GM18858 (cell line): ENCODE measurements at regions not wholly inside any gene's neighbourhood (a gene's known extent, or its start where the extent isn't known, plus 50 kb on each side); places are given as distances from the start of the nearest gene placed in this dataset.
"Not testable (repeated sequence)": the region's sequence is repeated elsewhere in the genome, so short reads cannot be mapped to it uniquely, and the experiment has no call there.

Experiments
- ATAC-seq: cut with Tn5 transposase; IDR thresholded peaks from one replicate; pipeline ENCODE4 v1.9.1; 2021; ENCODE audit not compliant: unreplicated experiment

DNA sequence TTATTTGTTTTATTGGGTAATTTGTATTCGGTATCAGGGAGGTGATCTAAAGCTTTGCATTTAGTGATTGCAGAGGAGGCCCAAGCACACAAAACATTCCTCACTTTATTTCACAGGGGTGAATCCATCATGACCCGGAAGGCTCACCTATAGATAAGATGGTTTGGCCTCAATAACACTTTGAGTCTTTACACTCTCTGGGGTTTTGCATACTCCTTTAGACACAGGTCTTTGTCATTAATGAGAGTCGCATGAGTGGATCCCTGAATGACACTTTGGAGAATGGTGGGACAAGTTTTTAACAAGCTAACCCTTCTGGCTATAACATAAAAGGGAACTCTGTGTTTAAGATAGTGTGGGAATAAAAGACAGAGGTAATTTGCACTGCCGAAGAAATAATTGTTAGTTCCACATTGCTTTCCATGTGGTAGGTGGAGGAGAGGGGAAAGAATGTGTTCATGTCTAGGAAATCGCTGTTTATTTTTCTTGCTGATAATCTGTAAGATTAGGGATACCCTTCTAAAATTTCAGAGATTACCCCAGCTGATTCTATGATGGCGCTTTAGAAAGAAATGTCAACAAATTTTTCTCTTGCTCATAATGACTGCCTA is 455.8 kb downstream of the TFEC start:
- no peak for ATAC-seq

GRCh38 chr7:115572111-115572510 is 458.5 kb downstream of the TFEC start:
- no peak for ATAC-seq

DNA sequence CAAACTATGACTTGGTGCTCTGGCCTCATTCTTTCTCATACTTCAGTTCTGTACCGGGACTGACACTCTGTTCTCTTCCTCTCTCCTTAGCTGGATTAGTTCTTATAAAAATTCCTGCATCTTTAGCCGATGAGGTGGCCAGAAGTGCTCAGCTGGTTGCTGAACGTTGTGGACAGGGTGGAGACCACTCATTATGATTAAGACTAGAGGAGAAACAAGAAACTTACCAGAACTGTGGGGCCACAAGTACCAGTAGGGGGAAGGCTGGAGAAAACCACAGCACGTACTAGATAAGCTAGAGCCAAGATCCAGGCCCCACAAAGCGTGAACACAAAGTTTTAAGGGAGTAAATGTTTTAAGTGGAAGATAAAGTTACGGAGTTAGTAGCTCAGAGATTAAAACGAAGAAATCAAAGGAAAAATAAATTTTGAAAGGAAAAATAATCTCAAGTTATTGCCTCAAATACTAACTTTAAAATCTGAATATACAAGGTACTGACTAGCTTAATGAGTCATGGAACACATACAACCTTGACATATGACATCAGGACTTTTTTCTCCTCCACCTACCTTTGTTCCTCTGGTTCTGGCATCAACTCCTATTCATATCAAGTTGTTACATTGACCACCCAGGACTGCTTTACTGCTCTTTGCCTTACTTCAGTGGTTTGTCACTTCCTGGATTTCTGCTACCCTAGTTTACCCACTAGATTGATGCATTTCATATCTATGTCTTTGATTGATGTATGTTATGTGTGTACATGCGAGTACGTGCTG is 469.0 kb downstream of the TFEC start:
- ATAC-seq = no peak

- ATAC-seq = no peak
These were observed 470.7 kb downstream of the TFEC start for GRCh38 chr7:115559877-115560276.

DNA sequence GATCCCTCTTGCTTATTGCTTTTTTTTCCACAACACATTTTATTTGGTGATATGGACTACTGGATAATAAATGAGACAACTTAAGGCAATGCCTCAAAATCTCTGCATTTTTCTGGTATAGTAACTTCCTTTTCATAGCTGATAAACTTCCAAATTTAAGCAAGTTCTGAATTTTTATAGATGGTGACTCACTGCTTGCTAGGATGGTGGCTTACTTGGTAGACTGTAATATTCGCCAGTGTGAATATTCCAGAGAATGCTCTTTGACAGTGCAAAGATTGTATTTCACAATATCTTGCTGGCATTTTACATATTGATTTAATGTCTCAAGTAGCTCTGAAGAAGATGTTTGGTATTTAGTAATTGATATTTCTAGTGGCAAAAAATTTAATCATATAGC is 472.4 kb downstream of the TFEC start:
- ATAC-seq = no peak

- ATAC-seq = not testable (repeated sequence)
These were observed 473.3 kb downstream of the TFEC start for GRCh38 chr7:115557296-115557695.

- ATAC-seq = no peak
These were observed 477.8 kb downstream of the TFEC start for GRCh38 chr7:115552766-115553165.

DNA sequence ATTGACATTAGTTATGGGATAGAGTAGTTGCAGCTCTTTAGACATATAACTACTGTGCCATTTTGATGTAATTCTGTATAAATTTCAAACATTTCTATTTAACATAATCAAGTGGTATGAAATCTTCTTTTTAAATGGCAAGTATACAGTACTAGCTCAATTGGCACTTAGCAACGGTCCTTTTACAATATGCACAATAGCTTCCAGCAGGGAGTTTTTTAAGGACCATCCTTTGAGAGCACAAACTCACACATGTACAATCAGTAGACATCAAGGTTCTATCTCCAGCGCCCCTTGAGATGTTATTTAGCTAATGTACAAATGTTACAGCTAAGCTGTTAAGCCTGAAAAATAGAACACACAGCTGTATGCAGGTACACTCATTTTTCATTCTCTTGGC is 480.7 kb downstream of the TFEC start:
- ATAC-seq = no peak

DNA sequence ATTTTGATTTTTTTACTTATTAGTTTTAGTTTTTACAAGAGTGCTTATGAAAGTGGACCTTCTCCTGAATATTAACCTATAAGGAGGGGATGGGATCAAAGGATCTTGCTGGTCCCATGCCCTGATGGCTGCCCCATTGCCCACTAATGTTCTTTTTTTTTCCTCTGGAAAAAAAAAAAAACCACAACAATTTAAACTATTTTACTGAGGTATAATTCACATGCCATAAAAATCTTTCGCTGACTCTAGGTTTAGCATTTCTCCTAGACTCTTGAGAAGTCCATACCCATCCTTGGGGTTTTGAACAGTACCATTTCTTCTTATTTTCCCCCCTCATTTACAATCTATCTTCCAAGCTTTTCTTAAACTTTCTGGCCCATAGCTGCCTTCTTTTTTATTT is 481.8 kb downstream of the TFEC start:
- ATAC-seq = no peak

DNA sequence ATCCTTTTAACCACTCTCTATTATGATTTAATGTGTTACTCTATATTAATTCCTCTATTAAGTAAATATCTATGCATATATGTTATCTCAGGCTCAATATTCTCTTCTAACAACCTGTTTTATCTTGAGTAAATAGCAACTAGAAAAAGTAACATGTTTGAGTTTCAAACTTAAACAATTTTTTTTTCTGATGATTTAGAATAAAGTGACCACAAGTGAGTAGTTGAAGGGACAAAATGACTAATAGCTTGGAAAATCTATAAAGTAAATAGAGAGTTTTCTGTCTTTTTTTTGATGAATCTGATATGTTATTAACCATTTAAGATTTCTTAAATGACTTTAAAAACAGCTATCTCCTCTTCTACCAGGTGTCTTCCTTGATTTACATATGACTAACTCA is 483.8 kb downstream of the TFEC start:
- ATAC-seq = no peak

DNA sequence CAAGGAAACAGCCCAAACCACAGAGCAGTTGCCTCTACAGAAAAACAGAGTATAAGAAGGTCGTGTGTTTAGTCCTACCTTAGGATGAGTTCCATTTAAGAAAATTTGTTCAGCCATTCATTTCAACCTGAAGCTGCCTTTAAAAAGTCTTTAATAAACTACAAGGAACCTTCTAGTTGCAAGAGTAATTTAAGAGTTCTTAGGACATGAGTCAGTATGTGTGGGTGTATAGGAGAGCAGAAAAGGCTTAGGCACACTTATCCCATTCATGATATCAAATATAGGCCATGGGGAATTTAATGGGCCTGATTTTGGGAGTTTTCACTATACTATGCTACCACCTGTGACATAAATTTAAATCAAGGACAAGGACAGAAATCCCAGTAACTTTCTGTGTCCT is 496.8 kb downstream of the TFEC start:
- no peak for ATAC-seq

GRCh38 chr7:115526278-115526677 is 504.3 kb downstream of the TFEC start:
- no peak for ATAC-seq

DNA sequence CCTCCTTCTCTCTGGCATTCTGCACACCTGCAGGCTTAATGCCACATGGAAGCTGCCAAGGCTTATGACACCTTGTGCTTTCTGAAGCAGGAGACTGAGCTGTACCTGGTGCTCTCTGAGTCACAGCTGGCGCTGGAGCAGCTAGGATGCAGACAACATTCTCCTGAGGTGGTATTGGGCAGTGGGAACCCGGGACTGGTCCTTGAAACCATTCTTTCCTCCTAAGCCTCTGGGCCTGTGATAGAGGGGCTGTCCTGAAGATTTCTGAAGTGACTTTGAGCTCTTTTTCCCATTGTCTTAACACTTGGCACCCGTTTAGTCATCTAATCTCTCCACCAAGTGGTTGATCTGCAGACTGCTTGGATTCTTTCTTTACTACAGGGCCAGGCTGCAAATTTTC is 508.4 kb downstream of the TFEC start:
- no peak for ATAC-seq

DNA sequence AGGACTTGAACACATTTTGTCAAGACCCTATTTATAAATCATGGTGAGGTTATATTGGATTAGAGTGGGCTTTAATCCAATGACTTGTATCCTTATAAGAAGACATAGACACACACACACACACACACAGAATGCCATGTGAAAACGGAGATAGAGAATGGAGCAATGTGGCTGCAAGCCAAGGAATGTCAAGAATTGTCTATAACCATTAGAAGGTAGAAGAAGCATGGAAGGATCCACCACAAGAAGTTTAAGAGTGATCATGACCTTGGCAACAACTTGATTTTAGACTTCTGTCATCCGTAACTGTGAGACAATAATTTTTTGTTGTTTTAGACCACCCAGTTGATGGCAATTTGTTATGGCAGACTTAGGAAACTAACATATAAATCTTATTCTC is 514.2 kb downstream of the TFEC start:
- no peak for ATAC-seq

- no peak for ATAC-seq
These were observed 519.2 kb downstream of the TFEC start for GRCh38 chr7:115511330-115511729.

- no peak for ATAC-seq
These were observed 525.4 kb downstream of the TFEC start for GRCh38 chr7:115505136-115505535.

GRCh38 chr7:115499956-115500355 is 530.6 kb downstream of the TFEC start:
- ATAC-seq = no peak

DNA sequence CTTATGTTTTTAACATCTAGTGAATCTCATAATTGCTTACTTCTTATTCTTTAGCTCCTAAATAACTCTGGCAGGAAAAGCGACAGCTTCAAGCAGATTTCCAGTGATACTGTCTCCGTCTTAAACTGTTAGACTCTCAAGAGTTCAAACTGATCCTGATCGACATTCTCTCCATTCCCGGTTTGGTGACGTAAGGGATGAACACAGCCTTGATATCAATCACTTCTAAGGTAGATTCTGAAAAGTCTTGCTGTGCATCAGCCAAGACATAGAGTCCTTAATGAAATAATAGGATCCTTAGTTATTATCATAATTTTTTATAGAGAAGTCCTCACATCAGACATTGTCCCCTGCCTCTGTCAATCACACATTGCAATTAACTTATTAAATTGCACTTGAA is 534.6 kb downstream of the TFEC start:
- ATAC-seq = no peak

DNA sequence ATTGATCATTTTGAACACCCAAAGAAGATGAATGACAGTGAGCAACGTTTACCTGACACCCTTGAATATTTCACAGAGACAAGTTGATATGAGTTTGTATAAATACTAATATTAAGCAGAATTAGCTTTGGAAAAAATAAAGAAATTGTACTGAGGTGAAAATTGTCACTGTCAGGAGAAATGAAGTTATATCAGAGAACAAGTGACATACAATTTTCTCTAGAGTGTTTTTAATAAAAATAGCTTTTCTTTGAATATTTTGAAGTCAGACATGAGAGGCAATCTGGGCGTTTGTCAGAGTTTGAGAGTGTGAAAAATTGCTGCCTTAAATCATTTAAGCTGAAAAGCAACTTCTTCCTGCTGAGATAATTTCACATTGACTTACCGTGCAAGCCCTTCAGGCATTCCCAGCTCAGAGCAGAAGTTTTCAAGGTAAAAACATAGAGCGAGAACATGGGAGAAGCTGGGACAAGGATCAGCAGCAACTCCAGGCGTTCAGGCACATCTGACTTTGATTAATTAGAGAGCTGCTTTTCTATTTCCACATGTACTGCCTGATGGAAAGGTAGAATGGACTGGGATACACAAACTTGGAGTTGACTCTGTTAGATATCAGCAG is 535.9 kb downstream of the TFEC start:
- ATAC-seq = no peak

DNA sequence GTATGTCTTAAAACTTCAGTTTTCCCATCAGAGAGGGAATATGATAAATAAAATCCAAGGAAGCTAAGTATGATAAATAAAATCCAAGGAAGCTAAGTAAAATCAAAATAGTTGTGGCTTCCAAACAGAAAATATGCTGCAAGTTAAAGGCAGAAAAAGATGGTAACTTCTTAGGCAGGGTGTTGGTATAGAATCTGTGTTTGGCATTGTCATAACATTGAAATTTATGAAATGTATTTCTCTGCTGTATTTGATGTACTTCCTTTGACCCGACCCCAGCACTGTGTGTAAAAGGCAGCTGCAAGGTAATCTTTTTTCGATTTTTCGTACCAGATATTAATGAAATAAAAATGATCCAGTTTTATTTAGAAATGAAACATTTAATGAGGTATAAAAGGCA is 537.2 kb downstream of the TFEC start:
- ATAC-seq = no peak

DNA sequence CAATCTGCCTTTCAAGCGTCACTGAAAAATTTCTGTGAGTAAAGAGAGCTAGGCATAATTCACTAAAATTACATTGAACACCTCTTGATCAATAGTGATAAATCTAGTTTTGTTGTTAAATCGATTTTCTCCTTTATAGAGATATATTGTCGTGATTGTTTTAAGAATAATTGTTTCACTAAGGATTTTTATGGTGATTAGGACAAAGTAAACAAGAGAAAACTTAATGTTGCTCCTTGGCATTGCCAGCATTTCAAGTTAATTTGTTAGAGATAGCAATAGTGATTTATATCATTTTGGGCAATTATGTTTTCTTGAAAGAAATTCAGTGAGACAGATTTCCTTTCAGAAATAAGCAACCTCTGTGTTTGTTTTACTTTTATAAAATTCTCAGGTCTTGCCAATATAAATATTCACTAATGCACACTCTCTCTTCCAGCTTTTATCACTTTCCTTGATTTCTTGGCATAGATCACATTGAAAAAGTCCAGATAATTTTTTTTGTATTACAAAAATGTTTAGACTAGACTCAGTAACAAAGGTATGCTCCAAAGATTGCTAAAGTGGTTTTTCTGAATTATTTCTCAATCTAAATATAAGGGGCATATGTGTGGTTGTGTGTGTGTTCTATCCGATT is 538.7 kb downstream of the TFEC start:
- no peak for ATAC-seq

GRCh38 chr7:115479448-115479847 is 551.1 kb downstream of the TFEC start:
- ATAC-seq = no peak
